Jurkat, Clone E6-1 (cell line): ENCODE measurements at regions not wholly inside any gene's neighbourhood (a gene's known extent, or its start where the extent isn't known, plus 50 kb on each side); places are given as distances from the start of the nearest gene placed in this dataset.

ENCODE experiments used
- DNase-seq: peaks from one replicate; pipeline ENCODE4 v3.0.0-alpha.2; 2011; ENCODE audit warnings: low read depth, low spot score
- H3K4me3 ChIP-seq: 2 replicates; pipeline ENCODE4 v1.5.1; 2011; ENCODE audit warnings: mild to moderate bottlenecking, low read length, control low read depth, moderate library complexity

DNA sequence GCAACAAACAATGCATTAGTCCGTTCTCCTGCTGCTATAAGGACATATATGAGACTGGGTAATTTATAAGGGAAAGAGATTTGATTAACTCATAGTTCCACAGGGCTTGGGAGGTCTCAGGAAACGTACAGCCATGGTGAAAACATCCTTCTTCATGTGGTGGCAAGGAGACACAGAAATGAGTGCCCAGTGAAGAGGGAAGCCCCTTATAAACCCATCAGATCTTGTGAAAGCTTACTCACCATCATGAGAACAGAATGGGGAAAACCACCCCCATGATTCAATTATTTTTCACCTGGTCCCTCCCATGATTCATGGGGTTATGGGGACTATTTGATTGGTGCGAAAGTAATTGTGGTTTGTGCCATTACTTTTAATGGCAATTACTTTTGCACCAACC is 655.8 kb upstream of the SEMA6A start:
- no peak for DNase-seq
- H3K4me3 ChIP-seq: no peak overlapping the region

GRCh38 chr5:117220730-117221129 is 646.1 kb upstream of the SEMA6A start:
- DNase-seq: no peak

GRCh38 chr5:117218789-117219188 is 644.2 kb upstream of the SEMA6A start:
- no peak for DNase-seq
- no peak overlapping the region for H3K4me3 ChIP-seq

More at GRCh38 chr5:117220730-117221129, 646.1 kb upstream of the SEMA6A start:
- no peak overlapping the region for H3K4me3 ChIP-seq

- DNase-seq: no peak
- no peak overlapping the region for H3K4me3 ChIP-seq
Measured at GRCh38 chr5:117212866-117213265, 638.2 kb upstream of the SEMA6A start.

DNA sequence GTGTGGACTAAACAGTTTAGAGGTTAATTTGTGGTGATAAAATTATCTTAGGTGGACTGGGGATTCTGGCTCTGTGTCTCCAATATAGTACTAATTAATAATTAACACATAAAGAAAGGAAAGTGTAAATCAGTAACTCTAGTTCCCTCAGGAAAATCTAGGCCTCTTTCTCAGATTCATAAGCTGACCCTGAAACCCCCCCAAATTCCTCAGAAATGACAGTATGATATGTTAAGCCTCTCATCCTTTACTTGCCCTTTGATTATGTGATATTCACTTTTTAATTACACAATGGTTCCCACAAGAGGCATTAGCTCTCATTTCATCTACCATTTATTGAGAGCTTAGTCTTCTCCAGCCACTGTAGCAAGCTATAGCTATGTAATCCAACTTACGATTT is 636.2 kb upstream of the SEMA6A start:
- DNase-seq: no peak
- no peak overlapping the region for H3K4me3 ChIP-seq

GRCh38 chr5:117209479-117209878 is 634.9 kb upstream of the SEMA6A start:
- no peak for DNase-seq
- no peak overlapping the region for H3K4me3 ChIP-seq

- DNase-seq: no peak
- no peak overlapping the region for H3K4me3 ChIP-seq
Measured at GRCh38 chr5:117207088-117207668, 632.6 kb upstream of the SEMA6A start.

DNA sequence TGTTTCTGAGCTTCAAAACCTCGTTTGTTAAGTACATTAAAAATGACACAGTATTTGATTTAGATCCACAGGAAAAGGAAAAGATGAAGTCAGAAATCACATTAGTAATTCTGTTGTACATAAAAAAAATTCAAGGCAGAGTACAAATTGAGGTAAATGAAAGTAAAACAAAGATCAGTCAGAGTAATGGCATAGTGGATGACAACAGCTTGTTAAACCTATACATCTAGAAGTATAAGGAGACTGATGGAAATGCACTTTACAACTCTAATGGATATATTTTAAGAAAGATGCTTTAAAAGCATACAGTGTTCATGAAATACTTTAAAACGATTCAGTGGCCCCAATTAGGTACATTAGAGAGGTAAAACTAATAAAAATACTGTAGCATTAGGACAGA is 631.3 kb upstream of the SEMA6A start:
- no peak for DNase-seq
- no peak overlapping the region for H3K4me3 ChIP-seq

GRCh38 chr5:117204926-117205869 is 630.6 kb upstream of the SEMA6A start:
- DNase-seq: no peak
- no peak overlapping the region for H3K4me3 ChIP-seq

DNA sequence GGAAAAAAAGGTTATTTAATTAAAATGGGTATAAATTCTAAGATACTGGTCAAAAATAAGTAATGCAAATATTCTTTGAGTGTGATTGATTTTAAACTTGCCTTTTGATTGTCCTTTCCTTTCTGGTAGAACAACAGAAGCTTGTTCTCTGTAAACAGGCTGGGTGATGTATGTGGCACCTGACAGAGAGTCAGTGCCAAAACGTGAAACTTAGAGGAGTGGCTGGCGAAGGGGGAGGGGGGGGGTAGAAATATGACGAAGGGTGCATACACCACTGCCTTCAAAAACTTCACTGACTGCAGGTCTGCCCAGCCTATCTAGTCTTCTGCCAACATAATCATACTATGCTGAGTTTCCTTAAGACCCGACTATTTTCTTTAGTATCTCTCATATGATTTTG is 629.8 kb upstream of the SEMA6A start:
- no peak overlapping the region for H3K4me3 ChIP-seq
- no peak for DNase-seq

- DNase-seq: no peak
- no peak overlapping the region for H3K4me3 ChIP-seq
Measured at GRCh38 chr5:117203584-117203983, 629.0 kb upstream of the SEMA6A start.

DNA sequence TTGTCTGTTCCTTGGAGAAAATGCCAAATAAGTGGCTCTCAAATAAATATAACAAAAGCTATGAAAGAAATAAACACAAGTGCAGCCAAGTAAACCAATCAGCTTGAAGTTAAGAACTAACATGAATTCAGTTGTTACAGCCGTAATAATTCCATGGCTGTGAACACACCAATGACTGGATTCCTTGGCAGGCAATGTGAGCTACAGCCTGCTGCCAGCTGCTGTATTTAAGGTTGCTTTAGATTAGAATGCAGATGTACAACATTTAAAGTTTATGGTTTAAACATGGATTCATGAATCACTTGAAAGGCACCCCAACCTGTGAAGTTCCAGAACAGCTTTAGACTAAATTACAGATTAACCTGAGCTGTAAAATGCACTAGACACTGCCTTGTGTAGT is 626.4 kb upstream of the SEMA6A start:
- DNase-seq: no peak

DNA sequence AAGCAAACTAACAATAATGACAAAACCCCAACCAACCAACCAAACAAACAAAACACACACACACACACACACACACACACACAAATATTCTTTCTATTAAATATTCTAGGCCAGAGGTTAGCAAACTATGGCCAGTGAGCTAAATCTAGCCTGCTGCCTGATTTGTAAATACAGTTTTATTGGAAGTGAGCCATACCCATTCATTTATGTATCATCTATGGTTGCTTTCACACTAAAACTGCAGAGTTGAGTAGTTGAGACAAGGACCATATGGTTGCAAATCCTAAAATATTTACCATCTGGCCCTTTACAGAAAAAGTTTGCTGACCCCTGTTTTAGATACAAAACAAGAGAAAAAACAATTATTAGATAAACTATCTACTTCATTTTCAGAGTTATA is 620.5 kb upstream of the SEMA6A start:
- no peak for DNase-seq
- H3K4me3 ChIP-seq: no peak overlapping the region

More for the DNA sequence above, 626.4 kb upstream of the SEMA6A start:
- H3K4me3 ChIP-seq: no peak overlapping the region

GRCh38 chr5:117191251-117191650 is 616.6 kb upstream of the SEMA6A start:
- H3K4me3 ChIP-seq: no peak overlapping the region
- DNase-seq: no peak

DNA sequence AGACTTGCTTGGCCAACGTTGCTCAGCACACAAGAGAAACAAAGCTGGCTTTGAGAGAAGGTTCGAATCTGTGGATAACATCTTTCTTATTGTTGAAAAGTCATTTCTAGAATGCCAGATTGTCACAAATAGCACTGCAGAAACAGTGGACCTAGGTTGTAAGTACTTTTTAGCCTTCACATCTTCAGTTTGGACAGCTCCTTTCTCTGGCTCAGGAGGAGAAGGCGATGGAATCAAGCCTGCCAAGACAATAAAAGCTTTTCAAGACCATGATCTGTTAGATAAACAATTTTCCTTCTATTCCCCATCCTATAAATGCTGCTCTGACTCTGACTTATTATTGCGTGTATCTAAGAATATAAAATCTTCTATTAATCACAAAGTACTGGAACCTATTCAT is 615.2 kb upstream of the SEMA6A start:
- DNase-seq: no peak
- no peak overlapping the region for H3K4me3 ChIP-seq

DNA sequence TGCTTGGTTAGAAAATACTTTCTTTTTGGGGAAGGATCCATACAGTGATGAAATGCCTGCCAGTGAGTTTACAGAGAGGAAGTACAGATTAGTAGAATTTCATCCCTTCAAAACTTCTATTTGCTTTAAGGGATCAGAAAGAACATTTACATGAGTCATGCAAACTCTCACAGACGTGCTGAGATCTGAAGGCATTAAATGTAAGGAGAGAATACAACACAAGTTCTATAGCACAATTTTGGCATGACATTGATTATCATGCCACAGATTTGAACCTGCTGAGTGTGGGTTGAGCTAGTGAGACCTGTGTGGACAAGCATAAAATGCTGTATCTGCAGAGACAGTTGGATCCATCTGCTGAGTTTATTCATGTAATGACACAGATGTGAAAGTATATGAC is 613.6 kb upstream of the SEMA6A start:
- H3K4me3 ChIP-seq: no peak overlapping the region
- no peak for DNase-seq

DNA sequence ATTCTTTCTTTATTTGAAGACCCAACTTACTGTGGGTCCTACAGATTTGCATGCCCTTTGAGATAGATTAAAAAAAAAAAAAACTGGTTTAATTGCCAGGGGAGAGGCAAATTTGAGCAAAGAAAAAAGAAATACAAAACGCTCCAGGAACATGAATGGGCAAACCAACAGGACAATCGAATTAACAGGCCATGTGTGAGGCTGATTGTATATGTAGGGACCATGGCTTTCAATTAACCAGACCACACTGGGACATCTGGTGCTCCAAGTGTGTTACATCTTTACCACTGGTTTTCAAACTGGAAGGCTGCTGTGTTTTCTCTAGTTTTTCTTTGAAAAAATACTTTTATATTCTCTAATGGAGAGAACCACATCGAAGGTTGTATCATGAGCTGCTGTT is 612.1 kb upstream of the SEMA6A start:
- DNase-seq: no peak
- H3K4me3 ChIP-seq: no peak overlapping the region

GRCh38 chr5:117183326-117183725 is 608.7 kb upstream of the SEMA6A start:
- H3K4me3 ChIP-seq: no peak overlapping the region
- DNase-seq: no peak

- DNase-seq: no peak
- no peak overlapping the region for H3K4me3 ChIP-seq
Measured at GRCh38 chr5:117182104-117182503, 607.5 kb upstream of the SEMA6A start.

- H3K4me3 ChIP-seq: no peak overlapping the region
- DNase-seq: no peak
Measured at GRCh38 chr5:117177302-117177701, 602.7 kb upstream of the SEMA6A start.

DNA sequence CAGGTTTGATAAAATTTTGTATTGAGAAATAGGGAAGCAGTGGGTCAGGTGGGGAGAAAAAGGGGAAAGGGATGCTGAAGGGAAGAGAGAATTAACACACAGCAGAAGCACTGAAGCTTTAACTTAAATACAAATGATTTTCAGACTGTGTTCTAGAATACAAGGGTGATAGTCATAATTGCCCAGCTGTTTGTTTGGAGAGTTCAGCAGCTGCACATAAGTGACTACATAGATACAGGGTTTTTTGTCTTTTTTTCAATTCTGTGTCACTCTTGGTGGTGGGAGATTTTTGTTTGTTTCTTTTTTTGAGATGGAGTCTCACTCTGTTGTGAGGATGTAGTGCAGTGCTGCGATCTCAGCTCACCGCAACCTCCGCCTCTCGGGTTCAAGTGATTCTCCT is 590.4 kb upstream of the SEMA6A start:
- H3K4me3 ChIP-seq: no peak overlapping the region
- DNase-seq: no peak
